ENCODE measurements at regions not wholly inside any gene's neighbourhood (a gene's known extent, or its start where the extent isn't known, plus 50 kb on each side); places are given as distances from the start of the nearest gene placed in this dataset.
"Not testable (repeated sequence)": the region's sequence is repeated elsewhere in the genome, so short reads cannot be mapped to it uniquely, and the experiment has no call there.

DNA sequence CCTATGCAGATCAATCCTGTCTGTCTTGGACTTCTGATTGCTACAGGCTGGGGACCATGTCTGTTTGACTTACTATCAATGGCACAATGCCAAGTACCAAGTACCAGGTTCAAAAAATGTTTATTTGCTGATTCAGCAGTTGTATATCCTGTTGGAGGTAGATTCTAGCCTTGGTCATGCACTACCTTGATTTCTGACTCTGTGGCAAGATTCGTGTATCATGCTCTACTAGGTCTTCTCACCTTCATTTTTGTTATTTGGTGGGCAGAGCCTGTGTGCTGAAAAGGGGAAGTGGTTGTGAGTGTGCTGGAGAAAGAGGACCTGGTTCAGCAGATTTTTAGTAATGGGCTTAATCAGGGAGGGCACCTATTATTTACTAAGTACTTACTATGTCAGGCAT is 192.4 kb upstream of the MYLIP start:
- H3K4me2 ChIP-seq = no peak overlapping the region
- no peak overlapping the region for H3K27ac ChIP-seq (ENCODE audit: low read depth in 2 of 2, low read length in 1 of 2)
- CTCF ChIA-PET = no interaction called here
- TF ChIP-seq, protein P1, sequence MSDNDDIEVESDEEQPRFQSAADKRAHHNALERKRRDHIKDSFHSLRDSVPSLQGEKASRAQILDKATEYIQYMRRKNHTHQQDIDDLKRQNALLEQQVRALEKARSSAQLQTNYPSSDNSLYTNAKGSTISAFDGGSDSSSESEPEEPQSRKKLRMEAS (IDR thresholded peaks at IDR 0.05; ENCODE audit: low read depth) = no peak
- TF ChIP-seq SIN3A (IDR thresholded peaks at IDR 0.05; ENCODE audit: borderline replicate concordance, low read depth, low read length) = no peak
- TF ChIP-seq, protein P2, sequence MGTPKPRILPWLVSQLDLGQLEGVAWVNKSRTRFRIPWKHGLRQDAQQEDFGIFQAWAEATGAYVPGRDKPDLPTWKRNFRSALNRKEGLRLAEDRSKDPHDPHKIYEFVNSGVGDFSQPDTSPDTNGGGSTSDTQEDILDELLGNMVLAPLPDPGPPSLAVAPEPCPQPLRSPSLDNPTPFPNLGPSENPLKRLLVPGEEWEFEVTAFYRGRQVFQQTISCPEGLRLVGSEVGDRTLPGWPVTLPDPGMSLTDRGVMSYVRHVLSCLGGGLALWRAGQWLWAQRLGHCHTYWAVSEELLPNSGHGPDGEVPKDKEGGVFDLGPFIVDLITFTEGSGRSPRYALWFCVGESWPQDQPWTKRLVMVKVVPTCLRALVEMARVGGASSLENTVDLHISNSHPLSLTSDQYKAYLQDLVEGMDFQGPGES (IDR thresholded peaks at IDR 0.05; ENCODE audit: low read depth, low read length) = no peak
- no peaks in the 10 kb centered on the region for H3K9me2 ChIP-seq
- no peak for DNase-seq
- H3K9me3 ChIP-seq = no peaks in the 10 kb centered on the region
- POLR2A ChIA-PET = no interaction called here
- no peak overlapping the region for H2AFZ ChIP-seq (ENCODE audit: low read depth)
- no peaks in the 10 kb centered on the region for H3K4me1 ChIP-seq (ENCODE audit: control insufficient read depth in 1 of 2, insufficient read depth in 2 of 2, low read depth in 1 of 2, low read length in 1 of 2)
- H3K27me3 ChIP-seq (ENCODE audit: insufficient read depth) = no peaks in the 10 kb centered on the region
- H3F3A ChIP-seq (replicated peaks; ENCODE audit: insufficient read depth) = no peaks in the 10 kb centered on the region
- 6% methylated on average over 1 of the region's 1 CpG for WGBS (ENCODE audit: low lambda C conversion rate)
- no peaks in the 10 kb centered on the region for H4K20me1 ChIP-seq (ENCODE audit: insufficient read depth)
- H3K4me3 ChIP-seq (ENCODE audit: low read depth in 2 of 2, low read length in 1 of 2) = no peak overlapping the region
- no peaks in the 10 kb centered on the region for H3K36me3 ChIP-seq (replicated peaks in 1 of 2; ENCODE audit: control insufficient read depth in 1 of 2, insufficient read depth in 2 of 2, low read length in 1 of 2)
- no peaks in the 10 kb centered on the region for H3K79me2 ChIP-seq (ENCODE audit: insufficient read depth)
- H3K9ac ChIP-seq = no peak overlapping the region

- DNase-seq = no peak
- Histone ChIP-seq H2AFZ (ENCODE audit: low read depth) (no peak overlapping the region), H3K4me3 (ENCODE audit: low read depth in 2 of 2, low read length in 1 of 2) (no peak overlapping the region), H3F3A (replicated peaks; ENCODE audit: insufficient read depth) (no peaks in the 10 kb centered on the region), H3K36me3 (replicated peaks in 1 of 2; ENCODE audit: control insufficient read depth in 1 of 2, insufficient read depth in 2 of 2, low read length in 1 of 2) (no peaks in the 10 kb centered on the region), H3K4me1 (ENCODE audit: control insufficient read depth in 1 of 2, insufficient read depth in 2 of 2, low read depth in 1 of 2, low read length in 1 of 2) (no peaks in the 10 kb centered on the region), H3K9ac (no peak overlapping the region), H3K79me2 (ENCODE audit: insufficient read depth) (no peaks in the 10 kb centered on the region), H3K9me2 (no peaks in the 10 kb centered on the region), H4K20me1 (ENCODE audit: insufficient read depth) (no peaks in the 10 kb centered on the region), H3K27ac (ENCODE audit: low read depth in 2 of 2, low read length in 1 of 2) (no peak overlapping the region), H3K4me2 (no peak overlapping the region), H3K27me3 (ENCODE audit: insufficient read depth) (no peaks in the 10 kb centered on the region), H3K9me3 (no peaks in the 10 kb centered on the region)
- ChIA-PET POLR2A (interaction anchor here (0.9 kb wide), 1 partner anchor 9 kb away, joined by 3 read pairs; no protein-coding TSS in a partner anchor), CTCF (no interaction called here)
- WGBS (ENCODE audit: low lambda C conversion rate) = 50% methylated on average over 1 of the region's 1 CpG
- no peak for TF ChIP-seq FOSL2 (IDR thresholded peaks at IDR 0.05; ENCODE audit: borderline replicate concordance, low read depth)
- no peak for TF ChIP-seq FOXJ3 (CRISPR knock-in tag; IDR thresholded peaks at IDR 0.05)
- no peak for TF ChIP-seq NFIC (IDR thresholded peaks at IDR 0.05; ENCODE audit: borderline replicate concordance)
- TF ChIP-seq TEAD4 (IDR thresholded peaks at IDR 0.05; ENCODE audit: borderline replicate concordance, insufficient read depth) = no peak
- no peak for TF ChIP-seq SIN3A (IDR thresholded peaks at IDR 0.05; ENCODE audit: borderline replicate concordance, low read depth, low read length)
- TF ChIP-seq POLR2AphosphoS5 (IDR thresholded peaks at IDR 0.05; ENCODE audit: low read depth, low read length) = no peak
- no peak for TF ChIP-seq GATA2 (CRISPR knock-in tag; IDR thresholded peaks at IDR 0.05)
- TF ChIP-seq, protein P3, sequence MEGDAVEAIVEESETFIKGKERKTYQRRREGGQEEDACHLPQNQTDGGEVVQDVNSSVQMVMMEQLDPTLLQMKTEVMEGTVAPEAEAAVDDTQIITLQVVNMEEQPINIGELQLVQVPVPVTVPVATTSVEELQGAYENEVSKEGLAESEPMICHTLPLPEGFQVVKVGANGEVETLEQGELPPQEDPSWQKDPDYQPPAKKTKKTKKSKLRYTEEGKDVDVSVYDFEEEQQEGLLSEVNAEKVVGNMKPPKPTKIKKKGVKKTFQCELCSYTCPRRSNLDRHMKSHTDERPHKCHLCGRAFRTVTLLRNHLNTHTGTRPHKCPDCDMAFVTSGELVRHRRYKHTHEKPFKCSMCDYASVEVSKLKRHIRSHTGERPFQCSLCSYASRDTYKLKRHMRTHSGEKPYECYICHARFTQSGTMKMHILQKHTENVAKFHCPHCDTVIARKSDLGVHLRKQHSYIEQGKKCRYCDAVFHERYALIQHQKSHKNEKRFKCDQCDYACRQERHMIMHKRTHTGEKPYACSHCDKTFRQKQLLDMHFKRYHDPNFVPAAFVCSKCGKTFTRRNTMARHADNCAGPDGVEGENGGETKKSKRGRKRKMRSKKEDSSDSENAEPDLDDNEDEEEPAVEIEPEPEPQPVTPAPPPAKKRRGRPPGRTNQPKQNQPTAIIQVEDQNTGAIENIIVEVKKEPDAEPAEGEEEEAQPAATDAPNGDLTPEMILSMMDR (IDR thresholded peaks at IDR 0.05) = no peak
- TF ChIP-seq FOXM1 (IDR thresholded peaks at IDR 0.05; ENCODE audit: low read depth) = no peak
- TF ChIP-seq EP300 (IDR thresholded peaks at IDR 0.05; ENCODE audit: borderline replicate concordance in 1 of 2, low read depth in 1 of 2, low read length in 1 of 2) = no peak
- no peak for TF ChIP-seq RXRA (IDR thresholded peaks at IDR 0.05; ENCODE audit: borderline replicate concordance, low read depth)
Observed at GRCh38 chr6:15935661-15936060, 193.2 kb upstream of the MYLIP start.

DNA sequence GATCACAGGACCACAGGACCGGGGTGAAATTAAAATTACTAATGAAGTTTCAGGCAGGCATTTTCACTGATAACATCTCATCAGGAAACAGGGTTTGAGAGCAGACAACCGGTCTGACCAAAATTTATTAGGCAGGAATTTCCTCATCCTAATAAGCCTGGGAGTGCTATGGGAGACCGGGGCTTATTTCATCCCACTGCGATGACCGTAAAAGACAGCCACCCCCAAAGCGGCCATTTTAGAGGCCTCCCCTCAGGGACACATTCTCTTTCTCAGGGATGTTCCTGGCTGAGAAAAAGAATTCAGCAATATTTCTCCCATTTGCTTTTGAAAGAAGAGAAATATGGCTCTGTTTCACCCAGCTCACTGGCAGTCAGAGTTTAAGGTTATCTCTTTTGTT is 197.2 kb upstream of the MYLIP start:
- H2AFZ ChIP-seq (ENCODE audit: low read depth); H4K20me1 ChIP-seq (ENCODE audit: insufficient read depth); H3F3A ChIP-seq (replicated peaks; ENCODE audit: insufficient read depth); H3K4me2 ChIP-seq; H3K79me2 ChIP-seq (ENCODE audit: insufficient read depth); H3K27me3 ChIP-seq (ENCODE audit: insufficient read depth); H3K9me2 ChIP-seq; DNase-seq; H3K9ac ChIP-seq; CTCF ChIA-PET; H3K4me1 ChIP-seq (ENCODE audit: control insufficient read depth in 1 of 2, insufficient read depth in 2 of 2, low read depth in 1 of 2, low read length in 1 of 2); POLR2A ChIA-PET; H3K4me3 ChIP-seq (ENCODE audit: low read depth in 2 of 2, low read length in 1 of 2); H3K36me3 ChIP-seq (replicated peaks in 1 of 2; ENCODE audit: control insufficient read depth in 1 of 2, insufficient read depth in 2 of 2, low read length in 1 of 2); H3K27ac ChIP-seq (ENCODE audit: low read depth in 2 of 2, low read length in 1 of 2); H3K9me3 ChIP-seq: not testable (repeated sequence)
- WGBS (ENCODE audit: low lambda C conversion rate) = 65% methylated on average over 6 of the region's 6 CpGs
